Endodermal cell (in vitro differentiated cells): ENCODE measurements at regions not wholly inside any gene's neighbourhood (a gene's known extent, or its start where the extent isn't known, plus 50 kb on each side); places are given as distances from the start of the nearest gene placed in this dataset.

Experiments
- DNase-seq: peaks from one replicate; pipeline ENCODE4 v3.0.0-alpha.2; 2017
- H3K27ac ChIP-seq: 2 replicates; pipeline ENCODE4 v1.5.1; 2013; ENCODE audit warnings: mild to moderate bottlenecking, low read depth, low read length, moderate library complexity
- H3K27me3 ChIP-seq: 2 replicates; pipeline ENCODE4 v1.6.1; 2013; ENCODE audit warnings: mild to moderate bottlenecking, low read length, moderate library complexity; ENCODE audit not compliant: insufficient read depth, control insufficient read depth, poor library complexity, severe bottlenecking
- H3K36me3 ChIP-seq: 2 replicates; pipeline ENCODE4 v1.7.0; 2013; ENCODE audit warnings: mild to moderate bottlenecking, low read length, moderate library complexity; ENCODE audit not compliant: control insufficient read depth, insufficient read depth
- H3K4me1 ChIP-seq: one replicate; pipeline ENCODE4 v1.7.0; 2013; ENCODE audit warnings: low read length; ENCODE audit not compliant: control insufficient read depth, insufficient read depth
- H3K4me3 ChIP-seq: 2 replicates; pipeline ENCODE4 v1.5.1; 2013; ENCODE audit warnings: mild to moderate bottlenecking, low read length, moderate library complexity
- H3K9ac ChIP-seq: 2 replicates; pipeline ENCODE4 v1.6.1; 2013; ENCODE audit warnings: mild to moderate bottlenecking, low read length, moderate library complexity; ENCODE audit not compliant: poor library complexity, severe bottlenecking; ENCODE audit errors: extremely low read depth
- H3K9me3 ChIP-seq: 2 replicates; pipeline ENCODE4 v1.6.1; 2013; ENCODE audit warnings: mild to moderate bottlenecking, low read length, moderate library complexity; ENCODE audit not compliant: control insufficient read depth
- H3K27ac Mint-ChIP-seq: 2 replicates; pipeline ENCODE4 v1.8.0; 2020; ENCODE audit warnings: mixed read lengths
- H3K27me3 Mint-ChIP-seq: 2 replicates; pipeline ENCODE4 v1.8.0; 2021; ENCODE audit warnings: mild to moderate bottlenecking, mixed read lengths; ENCODE audit not compliant: insufficient read depth
- H3K36me3 Mint-ChIP-seq: 2 replicates; pipeline ENCODE4 v1.8.0; 2020; ENCODE audit warnings: low read depth, mixed read lengths
- H3K4me1 Mint-ChIP-seq: 2 replicates; pipeline ENCODE4 v1.8.0; 2020; ENCODE audit warnings: mixed read lengths
- H3K4me3 Mint-ChIP-seq: 2 replicates; pipeline ENCODE4 v1.8.0; 2020; ENCODE audit warnings: mild to moderate bottlenecking, moderate library complexity, mixed read lengths
- H3K9me3 Mint-ChIP-seq: 2 replicates; pipeline ENCODE4 v1.8.0; 2020; ENCODE audit warnings: mild to moderate bottlenecking, mixed read lengths
- CTCF ChIP-seq: fragments of 200-600 bp; sonication (generic); conservative IDR thresholded peaks from 2 replicates; pipeline ENCODE4 v1.5.0; 2021; ENCODE audit warnings: antibody characterized with exemption, mild to moderate bottlenecking
- WGBS, 2 experiments: methylation state at CpG; one replicate each; pipeline versions ENCODE4 v1.1.5 to v1.1.7; 2013; ENCODE audit warnings: missing lambda C conversion rate in 2 of 2, mixed read lengths in 1 of 2; ENCODE audit not compliant: insufficient coverage in 1 of 2, insufficient read length in 1 of 2; 5-methylcytosine and 5-hydroxymethylcytosine counted together

DNA sequence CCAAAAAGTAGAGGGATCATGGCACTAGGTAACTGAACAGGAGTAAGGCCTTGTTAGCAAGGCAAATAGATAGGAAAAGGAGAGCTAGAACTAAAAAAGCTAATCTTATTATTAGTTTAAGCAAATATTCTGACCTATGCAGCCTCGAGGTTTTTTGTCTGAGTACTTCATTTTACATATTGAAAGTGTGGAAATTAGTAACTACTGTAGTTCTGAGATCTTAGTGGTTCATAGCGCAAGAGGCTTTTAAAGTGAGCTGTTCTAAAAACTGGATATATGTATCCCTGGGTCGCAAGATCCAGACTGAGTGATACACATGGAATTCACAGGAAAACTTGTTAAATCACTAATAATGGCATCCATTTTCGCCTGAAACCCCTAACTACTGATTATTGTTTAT is 411.0 kb upstream of the SOX5 start:
- Mint-ChIP-seq H3K36me3 (no peaks in the 10 kb centered on the region), H3K27me3 (no peaks in the 10 kb centered on the region), H3K9me3 (no peaks in the 10 kb centered on the region), H3K27ac (no peak overlapping the region), H3K4me3 (no peak overlapping the region), H3K4me1 (peaks cover 23% of the 10 kb centered on the region)
- no peak for DNase-seq
- Histone ChIP-seq H3K27me3 (no peaks in the 10 kb centered on the region), H3K9ac (no peak overlapping the region), H3K4me3 (no peak overlapping the region), H3K9me3 (no peaks in the 10 kb centered on the region), H3K4me1 (no peaks in the 10 kb centered on the region), H3K27ac (no peak overlapping the region), H3K36me3 (no peaks in the 10 kb centered on the region)
- TF ChIP-seq CTCF: no peak
- 91 to 100% methylated on average over 2 to 4 of the region's 4 CpGs for WGBS, 2 experiments

DNA sequence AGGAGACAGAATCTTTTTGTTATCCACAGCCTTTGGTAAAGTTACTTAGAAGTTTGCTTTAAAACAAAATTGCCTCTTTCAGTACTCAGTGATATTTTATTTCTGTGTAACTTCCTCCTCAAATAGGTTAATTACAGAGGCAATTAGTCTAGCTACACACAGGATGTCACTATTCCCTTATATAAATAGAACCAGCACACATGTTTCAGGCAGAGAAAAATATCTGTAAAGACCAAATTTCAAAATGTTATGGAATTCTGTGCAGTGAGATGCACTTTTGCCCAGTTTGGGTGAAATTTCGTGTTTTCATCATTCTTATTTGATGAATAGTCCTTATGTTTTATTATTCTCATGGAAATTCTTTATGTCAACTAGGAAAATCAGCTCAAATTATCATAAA is 410.6 kb upstream of the SOX5 start:
- no peak overlapping the region for H3K27ac ChIP-seq
- H3K9me3 ChIP-seq: no peaks in the 10 kb centered on the region
- TF ChIP-seq CTCF: no peak
- Mint-ChIP-seq H3K9me3 (no peaks in the 10 kb centered on the region), H3K27ac (no peak overlapping the region), H3K27me3 (no peaks in the 10 kb centered on the region), H3K4me3 (no peak overlapping the region), H3K4me1 (peaks cover 23% of the 10 kb centered on the region), H3K36me3 (no peaks in the 10 kb centered on the region)
- H3K4me1 ChIP-seq: no peaks in the 10 kb centered on the region
- H3K9ac ChIP-seq: no peak overlapping the region
- no peaks in the 10 kb centered on the region for H3K36me3 ChIP-seq
- DNase-seq: no peak
- WGBS, 2 experiments: 60% methylated on average over 1 of the region's 1 CpG; no CpG with 5 or more reads in 1 of the 2 experiments
- no peaks in the 10 kb centered on the region for H3K27me3 ChIP-seq
- no peak overlapping the region for H3K4me3 ChIP-seq

DNA sequence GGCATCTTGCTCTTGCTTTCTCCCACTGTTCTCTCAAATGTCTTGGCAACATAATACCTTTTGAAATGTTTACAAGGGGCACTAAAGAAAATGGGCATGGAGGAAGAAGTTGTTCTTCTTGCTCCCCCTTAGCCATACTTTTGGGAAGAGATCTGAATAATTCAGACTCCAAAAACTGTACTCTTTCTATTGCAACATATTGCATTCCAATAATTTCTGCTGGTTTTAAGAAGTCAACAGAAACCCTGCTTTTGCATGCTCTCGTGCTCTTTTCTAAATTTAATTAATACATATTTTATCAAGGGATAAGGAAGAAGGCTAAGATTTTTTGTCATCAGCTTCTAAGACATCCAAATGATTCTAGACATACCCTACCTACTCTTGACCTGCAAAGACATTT is 409.9 kb upstream of the SOX5 start:
- Histone ChIP-seq H3K27ac (no peak overlapping the region), H3K27me3 (no peaks in the 10 kb centered on the region), H3K4me3 (no peak overlapping the region), H3K9me3 (no peaks in the 10 kb centered on the region), H3K36me3 (no peaks in the 10 kb centered on the region), H3K4me1 (no peaks in the 10 kb centered on the region), H3K9ac (no peak overlapping the region)
- Mint-ChIP-seq H3K9me3 (no peaks in the 10 kb centered on the region), H3K27ac (no peak overlapping the region), H3K36me3 (no peaks in the 10 kb centered on the region), H3K4me3 (no peak overlapping the region), H3K4me1 (peaks cover 18% of the 10 kb centered on the region), H3K27me3 (no peaks in the 10 kb centered on the region)
- TF ChIP-seq CTCF: no peak
- 67% methylated on average over 1 of the region's 1 CpG; no CpG with 5 or more reads in 1 of the 2 experiments for WGBS, 2 experiments
- no peak for DNase-seq
